ENCODE measurements at regions not wholly inside any gene's neighbourhood (a gene's known extent, or its start where the extent isn't known, plus 50 kb on each side); places are given as distances from the start of the nearest gene placed in this dataset.

DNA sequence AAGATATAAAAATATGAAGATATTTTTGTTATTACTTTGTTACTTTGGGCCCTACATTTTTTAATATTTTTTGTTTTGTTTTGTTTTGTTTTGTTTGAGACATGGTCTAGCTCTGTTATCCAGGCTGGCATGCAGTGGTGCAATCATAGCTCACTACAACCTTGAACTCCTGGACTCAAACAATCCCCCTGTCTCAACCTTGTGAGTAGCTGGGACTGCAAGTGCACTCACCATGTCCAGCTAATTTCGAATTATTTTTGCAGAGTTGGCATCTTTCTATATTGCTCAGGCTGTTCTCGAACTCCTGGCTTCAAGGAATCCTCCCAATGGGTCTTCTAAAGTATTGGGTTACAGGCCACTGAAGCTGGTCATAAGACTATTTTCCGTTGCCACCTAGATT lies 603.6 kb upstream of the PIK3C3 start:
- H3K27me3 ChIP-seq (ENCODE audit: control insufficient read depth in 2 of 2, insufficient read depth in 2 of 2, low read length in 2 of 2): no peaks in the 10 kb centered on the region
- H3K9ac ChIP-seq (replicated peaks; ENCODE audit: extremely low read depth, insufficient read depth, low read length): no peak overlapping the region
- dilution Hi-C loops (cut with MboI; ENCODE audit: extremely low pct_ligation_motif_present, low sequenced_read_pairs) (no loop called here), intact Hi-C loops (cut with micrococcal nuclease) (no loop called here)
- H3K4me1 ChIP-seq (ENCODE audit: control insufficient read depth, extremely low read depth, insufficient read depth, low read length): no peaks in the 10 kb centered on the region
- no peak for FAIRE-seq
- no peaks in the 10 kb centered on the region for H3K36me3 ChIP-seq (ENCODE audit: control insufficient read depth in 2 of 2, extremely low read depth in 1 of 2, insufficient read depth in 2 of 2, low read length in 2 of 2)
- TF ChIP-seq MYC (IDR thresholded peaks at IDR 0.05; ENCODE audit: low read depth, low read length) (no peak), FOS (IDR thresholded peaks at IDR 0.05; ENCODE audit: borderline replicate concordance, insufficient read depth, low read length) (no peak), EZH2 (IDR thresholded peaks at IDR 0.05; ENCODE audit: borderline replicate concordance, low read depth, low read length, severe bottlenecking) (no peak), POLR2A (IDR thresholded peaks at IDR 0.05; ENCODE audit: low read depth, low read length) (no peak), GATA2 (IDR thresholded peaks at IDR 0.05; ENCODE audit: insufficient read depth, insufficient read length, low read depth, low read length) (no peak), CTCF (IDR thresholded peaks at IDR 0.05; ENCODE audit: extremely low read depth in 1 of 2, insufficient read depth in 1 of 2, low read depth in 1 of 2, low read length in 2 of 2) (no peak), POLR2AphosphoS5 (IDR thresholded peaks at IDR 0.05; ENCODE audit: insufficient read depth, low read depth, low read length) (no peak), JUN (IDR thresholded peaks at IDR 0.05; ENCODE audit: borderline replicate concordance, insufficient read depth, insufficient read length, low read depth) (no peak)
- TF ChIP-seq, protein P1, sequence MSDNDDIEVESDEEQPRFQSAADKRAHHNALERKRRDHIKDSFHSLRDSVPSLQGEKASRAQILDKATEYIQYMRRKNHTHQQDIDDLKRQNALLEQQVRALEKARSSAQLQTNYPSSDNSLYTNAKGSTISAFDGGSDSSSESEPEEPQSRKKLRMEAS (IDR thresholded peaks at IDR 0.05; ENCODE audit: insufficient read depth, insufficient read length): no peak
- no peak overlapping the region for H3K4me2 ChIP-seq (ENCODE audit: insufficient read depth, low read length)
- no peaks in the 10 kb centered on the region for H3K79me2 ChIP-seq (ENCODE audit: control insufficient read depth, insufficient read depth, low read length)
- no peak overlapping the region for H3K27ac ChIP-seq (ENCODE audit: insufficient read depth, low read depth, low read length)
- CTCF ChIA-PET: no interaction called here
- H4K20me1 ChIP-seq (replicated peaks; ENCODE audit: control insufficient read depth, extremely low read depth, insufficient read depth, low read length): no peaks in the 10 kb centered on the region
- POLR2A ChIA-PET: no interaction called here
- no TSS peak for BruUV-seq (replicated peaks)
- H3K9me1 ChIP-seq (replicated peaks; ENCODE audit: control insufficient read depth, extremely low read depth, insufficient read depth, low read length): no peaks in the 10 kb centered on the region
- H3K4me3 ChIP-seq (replicated peaks in 1 of 3; ENCODE audit: insufficient read depth in 1 of 3, low read depth in 1 of 3, low read length in 3 of 3): no peak overlapping the region
- H3K9me3 ChIP-seq (replicated peaks; ENCODE audit: control insufficient read depth, insufficient read depth, low read length): no peaks in the 10 kb centered on the region
- H2AFZ ChIP-seq (ENCODE audit: low read depth, low read length): no peak overlapping the region
- no peak for DNase-seq (ENCODE audit: low read depth, low spot score)

Measured in endothelial cell of umbilical vein (primary cell).